ENCODE measurements at regions not wholly inside any gene's neighbourhood (a gene's known extent, or its start where the extent isn't known, plus 50 kb on each side); places are given as distances from the start of the nearest gene placed in this dataset.

GRCh38 chr20:40961686-40962640 lies 66.7 kb upstream of the TOP1 start:
- Histone ChIP-seq H3K9ac (ENCODE audit: low read depth, low read length, poor library complexity) (peak overlapping the region; percentile 64), H3K23ac (ENCODE audit: low read depth, low read length, poor library complexity) (no peak overlapping the region), H3K4me2 (ENCODE audit: insufficient read depth, low read length, poor library complexity, severe bottlenecking) (no peak overlapping the region), H3K18ac (ENCODE audit: low read length) (no peak overlapping the region), H3K4me3 (ENCODE audit: low read length in 2 of 2) (no peak overlapping the region), H2AK5ac (ENCODE audit: low read depth, low read length) (peak overlapping the region; percentile 86), H2BK120ac (ENCODE audit: low read depth, low read length) (no peak overlapping the region), H3K36me3 (replicated peaks in 1 of 2; ENCODE audit: control insufficient read depth in 2 of 2, insufficient read depth in 2 of 2, low read length in 2 of 2) (no peaks in the 10 kb centered on the region), H2BK5ac (ENCODE audit: low read length) (no peak overlapping the region), H2BK15ac (ENCODE audit: low read length) (peak overlapping the region; percentile 93), H4K8ac (ENCODE audit: low read depth, low read length) (no peak overlapping the region), H3K4me1 (ENCODE audit: control insufficient read depth in 2 of 2, insufficient read depth in 1 of 2, low read depth in 1 of 2, low read length in 2 of 2) (peaks cover 0 to 13% of the 10 kb centered on the region in 2 donors), H3K27me3 (ENCODE audit: control insufficient read depth in 3 of 3, insufficient read depth in 3 of 3, low read depth in 1 of 3, low read length in 3 of 3) (peaks cover 0 to 3% (median 0%) of the 10 kb centered on the region in 3 experiments), H3K14ac (ENCODE audit: low read length) (no peak overlapping the region), H3K79me1 (ENCODE audit: low read depth, low read length) (no peaks in the 10 kb centered on the region), H3K27ac (replicated peaks; ENCODE audit: low read length) (no peak overlapping the region), H3K4ac (ENCODE audit: low read length) (no peak overlapping the region), H3K9me3 (replicated peaks in 1 of 2; ENCODE audit: control insufficient read depth in 2 of 2, insufficient read depth in 1 of 2, low read depth in 1 of 2, low read length in 2 of 2) (no peaks in the 10 kb centered on the region), H4K91ac (ENCODE audit: low read depth, low read length, poor library complexity) (no peak overlapping the region), H2BK12ac (ENCODE audit: low read length) (no peak overlapping the region), H2AFZ (ENCODE audit: low read length) (no peak overlapping the region)
- WGBS, 2 donors (ENCODE audit: extremely low coverage in 2 of 2, insufficient read length in 2 of 2, insufficient replicate concordance in 1 of 2) = no CpG with 5 or more reads among the region's 13 CpGs
- no peak for DNase-seq (ENCODE audit: low spot score)

- WGBS, 2 donors (ENCODE audit: extremely low coverage in 2 of 2, insufficient read length in 2 of 2, insufficient replicate concordance in 1 of 2) = no CpG with 5 or more reads among the region's 21 CpGs
- H2BK120ac ChIP-seq (ENCODE audit: low read depth, low read length) = peak overlapping the region; percentile 82
- H3K4ac ChIP-seq (ENCODE audit: low read length) = no peak overlapping the region
- H2BK5ac ChIP-seq (ENCODE audit: low read length) = no peak overlapping the region
- DNase-seq (ENCODE audit: low spot score) = peak; percentile 73
- no peak overlapping the region for H2BK12ac ChIP-seq (ENCODE audit: low read length)
- H2BK15ac ChIP-seq (ENCODE audit: low read length) = peak overlapping the region; percentile 5
- H3K18ac ChIP-seq (ENCODE audit: low read length) = peak overlapping the region; percentile 88
- no peak overlapping the region for H3K4me2 ChIP-seq (ENCODE audit: insufficient read depth, low read length, poor library complexity, severe bottlenecking)
- H3K23ac ChIP-seq (ENCODE audit: low read depth, low read length, poor library complexity) = no peak overlapping the region
- no peak overlapping the region for H2AK5ac ChIP-seq (ENCODE audit: low read depth, low read length)
- peaks cover 0 to 3% (median 0%) of the 10 kb centered on the region in 3 experiments for H3K27me3 ChIP-seq (ENCODE audit: control insufficient read depth in 3 of 3, insufficient read depth in 3 of 3, low read depth in 1 of 3, low read length in 3 of 3)
- H3K27ac ChIP-seq (replicated peaks; ENCODE audit: low read length) = no peak overlapping the region
- no peaks in the 10 kb centered on the region for H3K9me3 ChIP-seq (replicated peaks in 1 of 2; ENCODE audit: control insufficient read depth in 2 of 2, insufficient read depth in 1 of 2, low read depth in 1 of 2, low read length in 2 of 2)
- no peak overlapping the region for H3K4me3 ChIP-seq (ENCODE audit: low read length in 2 of 2)
- peaks cover 0 to 13% of the 10 kb centered on the region in 2 donors for H3K4me1 ChIP-seq (ENCODE audit: control insufficient read depth in 2 of 2, insufficient read depth in 1 of 2, low read depth in 1 of 2, low read length in 2 of 2)
- H3K79me1 ChIP-seq (ENCODE audit: low read depth, low read length) = no peaks in the 10 kb centered on the region
- H3K9ac ChIP-seq (ENCODE audit: low read depth, low read length, poor library complexity) = peak overlapping the region; percentile 1
- H4K8ac ChIP-seq (ENCODE audit: low read depth, low read length) = no peak overlapping the region
- no peaks in the 10 kb centered on the region for H3K36me3 ChIP-seq (replicated peaks in 1 of 2; ENCODE audit: control insufficient read depth in 2 of 2, insufficient read depth in 2 of 2, low read length in 2 of 2)
- no peak overlapping the region for H4K91ac ChIP-seq (ENCODE audit: low read depth, low read length, poor library complexity)
- H2AFZ ChIP-seq (ENCODE audit: low read length) = peak overlapping the region; percentile 77
- H3K14ac ChIP-seq (ENCODE audit: low read length) = no peak overlapping the region
Measured at GRCh38 chr20:40962733-40963504, 65.7 kb upstream of the TOP1 start.

DNA sequence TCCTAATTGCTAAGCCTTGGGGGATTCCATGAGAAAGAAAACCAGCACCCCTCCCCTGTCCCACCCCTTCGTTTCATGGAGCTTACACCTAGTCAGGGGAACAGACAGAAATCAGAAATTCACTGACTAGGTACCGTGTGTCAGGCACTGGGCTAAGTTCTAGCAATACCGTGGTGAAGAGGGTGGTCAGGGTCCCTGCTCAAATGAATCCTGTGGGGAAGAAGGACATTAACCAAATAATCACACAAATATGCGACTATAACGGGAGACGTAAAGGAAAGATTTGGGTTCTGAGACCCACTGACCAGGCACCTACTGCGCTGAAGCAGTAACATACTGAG lies 65.1 kb upstream of the TOP1 start:
- Histone ChIP-seq H3K27ac (replicated peaks; ENCODE audit: low read length) (no peak overlapping the region), H3K4ac (ENCODE audit: low read length) (no peak overlapping the region), H2AK5ac (ENCODE audit: low read depth, low read length) (no peak overlapping the region), H2AFZ (ENCODE audit: low read length) (no peak overlapping the region), H2BK120ac (ENCODE audit: low read depth, low read length) (peak overlapping the region; percentile 24), H3K14ac (ENCODE audit: low read length) (no peak overlapping the region), H2BK15ac (ENCODE audit: low read length) (no peak overlapping the region), H2BK5ac (ENCODE audit: low read length) (no peak overlapping the region), H3K4me2 (ENCODE audit: insufficient read depth, low read length, poor library complexity, severe bottlenecking) (no peak overlapping the region), H3K18ac (ENCODE audit: low read length) (no peak overlapping the region), H4K8ac (ENCODE audit: low read depth, low read length) (no peak overlapping the region), H3K4me1 (ENCODE audit: control insufficient read depth in 2 of 2, insufficient read depth in 1 of 2, low read depth in 1 of 2, low read length in 2 of 2) (peaks cover 0 to 13% of the 10 kb centered on the region in 2 donors), H3K23ac (ENCODE audit: low read depth, low read length, poor library complexity) (no peak overlapping the region), H3K27me3 (ENCODE audit: control insufficient read depth in 3 of 3, insufficient read depth in 3 of 3, low read depth in 1 of 3, low read length in 3 of 3) (peaks cover 0 to 3% (median 0%) of the 10 kb centered on the region in 3 experiments), H3K9ac (ENCODE audit: low read depth, low read length, poor library complexity) (no peak overlapping the region), H4K91ac (ENCODE audit: low read depth, low read length, poor library complexity) (no peak overlapping the region), H3K9me3 (replicated peaks in 1 of 2; ENCODE audit: control insufficient read depth in 2 of 2, insufficient read depth in 1 of 2, low read depth in 1 of 2, low read length in 2 of 2) (no peaks in the 10 kb centered on the region), H3K36me3 (replicated peaks in 1 of 2; ENCODE audit: control insufficient read depth in 2 of 2, insufficient read depth in 2 of 2, low read length in 2 of 2) (no peaks in the 10 kb centered on the region), H2BK12ac (ENCODE audit: low read length) (no peak overlapping the region), H3K4me3 (ENCODE audit: low read length in 2 of 2) (no peak overlapping the region), H3K79me1 (ENCODE audit: low read depth, low read length) (no peaks in the 10 kb centered on the region)
- no peak for DNase-seq (ENCODE audit: low spot score)
- no CpG with 5 or more reads among the region's 7 CpGs for WGBS, 2 donors (ENCODE audit: extremely low coverage in 2 of 2, insufficient read length in 2 of 2, insufficient replicate concordance in 1 of 2)

GRCh38 chr20:40965671-40966070 lies 63.0 kb upstream of the TOP1 start:
- no CpG with 5 or more reads among the region's 4 CpGs for WGBS, 2 donors (ENCODE audit: extremely low coverage in 2 of 2, insufficient read length in 2 of 2, insufficient replicate concordance in 1 of 2)
- H2AK5ac ChIP-seq (ENCODE audit: low read depth, low read length) = no peak overlapping the region
- no peak overlapping the region for H2BK120ac ChIP-seq (ENCODE audit: low read depth, low read length)
- H3K9ac ChIP-seq (ENCODE audit: low read depth, low read length, poor library complexity) = no peak overlapping the region
- no peaks in the 10 kb centered on the region for H3K79me1 ChIP-seq (ENCODE audit: low read depth, low read length)
- H2AFZ ChIP-seq (ENCODE audit: low read length) = no peak overlapping the region
- no peak overlapping the region for H4K8ac ChIP-seq (ENCODE audit: low read depth, low read length)
- no peak overlapping the region for H3K18ac ChIP-seq (ENCODE audit: low read length)
- no peak overlapping the region for H3K23ac ChIP-seq (ENCODE audit: low read depth, low read length, poor library complexity)
- no peaks in the 10 kb centered on the region for H3K9me3 ChIP-seq (replicated peaks in 1 of 2; ENCODE audit: control insufficient read depth in 2 of 2, insufficient read depth in 1 of 2, low read depth in 1 of 2, low read length in 2 of 2)
- no peak overlapping the region for H3K4ac ChIP-seq (ENCODE audit: low read length)
- H3K27me3 ChIP-seq (ENCODE audit: control insufficient read depth in 3 of 3, insufficient read depth in 3 of 3, low read depth in 1 of 3, low read length in 3 of 3) = peaks cover 0 to 7% (median 0%) of the 10 kb centered on the region in 3 experiments
- H3K4me2 ChIP-seq (ENCODE audit: insufficient read depth, low read length, poor library complexity, severe bottlenecking) = no peak overlapping the region
- no peak overlapping the region for H4K91ac ChIP-seq (ENCODE audit: low read depth, low read length, poor library complexity)
- no peak overlapping the region for H3K27ac ChIP-seq (replicated peaks; ENCODE audit: low read length)
- H2BK5ac ChIP-seq (ENCODE audit: low read length) = no peak overlapping the region
- H3K4me3 ChIP-seq (ENCODE audit: low read length in 2 of 2) = no peak overlapping the region
- DNase-seq (ENCODE audit: low spot score) = no peak
- H3K14ac ChIP-seq (ENCODE audit: low read length) = no peak overlapping the region
- no peak overlapping the region for H2BK12ac ChIP-seq (ENCODE audit: low read length)
- H2BK15ac ChIP-seq (ENCODE audit: low read length) = no peak overlapping the region
- H3K36me3 ChIP-seq (replicated peaks in 1 of 2; ENCODE audit: control insufficient read depth in 2 of 2, insufficient read depth in 2 of 2, low read length in 2 of 2) = no peaks in the 10 kb centered on the region
- peaks cover 2 to 4% of the 10 kb centered on the region in 2 donors for H3K4me1 ChIP-seq (ENCODE audit: control insufficient read depth in 2 of 2, insufficient read depth in 1 of 2, low read depth in 1 of 2, low read length in 2 of 2)

All from neuronal stem cell (in vitro differentiated cells).